ENCODE measurements at regions not wholly inside any gene's neighbourhood (a gene's known extent, or its start where the extent isn't known, plus 50 kb on each side); places are given as distances from the start of the nearest gene placed in this dataset.

GRCh38 chr4:171650543-171650942 is 162.7 kb upstream of the GALNTL6 start:
- H3K9ac ChIP-seq (replicated peaks; ENCODE audit: extremely low read depth, insufficient read depth, low read length): no peak overlapping the region
- peaks cover 3% of the 10 kb centered on the region for H3K9me3 ChIP-seq (replicated peaks; ENCODE audit: control insufficient read depth, insufficient read depth, low read length)
- intact Hi-C loops (cut with micrococcal nuclease): no loop called here
- H3K4me3 ChIP-seq (replicated peaks in 1 of 3; ENCODE audit: insufficient read depth in 1 of 3, low read depth in 1 of 3, low read length in 3 of 3): no peak overlapping the region
- ChIA-PET POLR2A (no interaction called here), CTCF (no interaction called here)
- no peaks in the 10 kb centered on the region for H3K9me1 ChIP-seq (replicated peaks; ENCODE audit: control insufficient read depth, extremely low read depth, insufficient read depth, low read length)
- no peaks in the 10 kb centered on the region for H4K20me1 ChIP-seq (replicated peaks; ENCODE audit: control insufficient read depth, extremely low read depth, insufficient read depth, low read length)
- H3K36me3 ChIP-seq (ENCODE audit: control insufficient read depth in 2 of 2, extremely low read depth in 1 of 2, insufficient read depth in 2 of 2, low read length in 2 of 2): no peaks in the 10 kb centered on the region
- FAIRE-seq: no peak
- no peaks in the 10 kb centered on the region for H3K4me1 ChIP-seq (ENCODE audit: control insufficient read depth, extremely low read depth, insufficient read depth, low read length)
- no peak for TF ChIP-seq EZH2 (IDR thresholded peaks at IDR 0.05; ENCODE audit: borderline replicate concordance, low read depth, low read length, severe bottlenecking)
- no peak for TF ChIP-seq GATA2 (IDR thresholded peaks at IDR 0.05; ENCODE audit: insufficient read depth, insufficient read length, low read depth, low read length)
- TF ChIP-seq MYC (IDR thresholded peaks at IDR 0.05; ENCODE audit: low read depth, low read length): no peak
- no peak for TF ChIP-seq POLR2A (IDR thresholded peaks at IDR 0.05; ENCODE audit: low read depth, low read length)
- TF ChIP-seq POLR2AphosphoS5 (IDR thresholded peaks at IDR 0.05; ENCODE audit: insufficient read depth, low read depth, low read length): no peak
- TF ChIP-seq JUN (IDR thresholded peaks at IDR 0.05; ENCODE audit: borderline replicate concordance, insufficient read depth, insufficient read length, low read depth): no peak
- TF ChIP-seq MAX (IDR thresholded peaks at IDR 0.05; ENCODE audit: insufficient read depth, insufficient read length): no peak
- TF ChIP-seq CTCF (IDR thresholded peaks at IDR 0.05; ENCODE audit: extremely low read depth in 1 of 2, insufficient read depth in 1 of 2, low read depth in 1 of 2, low read length in 2 of 2): no peak
- TF ChIP-seq FOS (IDR thresholded peaks at IDR 0.05; ENCODE audit: borderline replicate concordance, insufficient read depth, low read length): no peak
- no peaks in the 10 kb centered on the region for H3K27me3 ChIP-seq (ENCODE audit: control insufficient read depth in 2 of 2, insufficient read depth in 2 of 2, low read length in 2 of 2)
- H3K4me2 ChIP-seq (ENCODE audit: insufficient read depth, low read length): no peak overlapping the region
- no peaks in the 10 kb centered on the region for H3K79me2 ChIP-seq (ENCODE audit: control insufficient read depth, insufficient read depth, low read length)
- dilution Hi-C loops (cut with MboI; ENCODE audit: extremely low pct_ligation_motif_present, low sequenced_read_pairs): no loop called here
- DNase-seq (ENCODE audit: low read depth, low spot score): no peak
- BruUV-seq (replicated peaks): no TSS peak
- no peak overlapping the region for H3K27ac ChIP-seq (ENCODE audit: insufficient read depth, low read depth, low read length)
- no peak overlapping the region for H2AFZ ChIP-seq (ENCODE audit: low read depth, low read length)
